NCI-H69 (cell line): ENCODE measurements at regions not wholly inside any gene's neighbourhood (a gene's known extent, or its start where the extent isn't known, plus 50 kb on each side); places are given as distances from the start of the nearest gene placed in this dataset.
A peak's percentile ranks its signal among the peaks of the same experiment; 100 is the strongest.
"Not testable (repeated sequence)": the region's sequence is repeated elsewhere in the genome, so short reads cannot be mapped to it uniquely, and the experiment has no call there.

Experiments used
- DNase-seq: peaks from one replicate; lab custom pipeline; 2025; lab: John Stamatoyannopoulos, UW

DNA sequence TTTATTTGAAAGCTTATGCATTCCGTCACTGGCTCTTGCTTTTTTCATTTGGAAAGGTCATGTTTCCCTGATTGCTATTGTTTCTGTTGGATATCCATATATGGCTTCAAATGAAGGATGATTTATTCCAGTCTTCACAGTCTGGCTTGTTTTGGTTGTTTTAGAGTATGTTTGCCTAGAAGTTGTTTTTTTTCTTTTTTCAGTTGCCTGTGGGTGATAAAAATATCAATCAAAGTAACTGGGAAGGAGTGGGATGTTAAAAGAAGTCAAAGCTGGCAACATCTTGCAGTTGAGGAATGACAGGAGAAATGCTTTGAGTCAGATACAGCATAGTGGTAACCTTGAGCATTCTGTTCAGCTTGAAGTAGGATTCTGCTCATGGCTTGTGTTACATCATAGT lies 610.5 kb downstream of the PLOD2 start:
- no peak for DNase-seq

DNA sequence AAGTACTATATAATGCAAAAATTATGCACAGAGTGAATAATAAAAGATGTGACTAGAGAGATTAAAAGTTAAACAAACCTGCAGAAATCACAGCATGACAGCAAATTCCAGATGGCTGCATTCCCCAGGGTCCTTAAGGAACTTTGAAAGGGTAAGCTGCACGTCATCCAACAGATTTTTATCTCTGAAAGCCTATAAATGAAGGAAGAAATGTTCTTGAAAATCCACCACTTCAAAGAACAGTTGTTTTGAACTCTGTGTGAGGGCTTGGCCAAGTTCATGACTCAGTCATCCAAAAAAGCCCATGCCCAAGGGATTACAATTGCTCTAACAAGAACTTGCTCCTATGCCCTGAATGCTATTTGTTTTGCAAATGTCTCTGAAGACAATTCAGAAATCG lies 603.6 kb downstream of the PLOD2 start:
- peak; percentile 2 for DNase-seq

- DNase-seq, result no peak
These were observed 582.5 kb downstream of the PLOD2 start for GRCh38 chr3:145578471-145578870.

DNA sequence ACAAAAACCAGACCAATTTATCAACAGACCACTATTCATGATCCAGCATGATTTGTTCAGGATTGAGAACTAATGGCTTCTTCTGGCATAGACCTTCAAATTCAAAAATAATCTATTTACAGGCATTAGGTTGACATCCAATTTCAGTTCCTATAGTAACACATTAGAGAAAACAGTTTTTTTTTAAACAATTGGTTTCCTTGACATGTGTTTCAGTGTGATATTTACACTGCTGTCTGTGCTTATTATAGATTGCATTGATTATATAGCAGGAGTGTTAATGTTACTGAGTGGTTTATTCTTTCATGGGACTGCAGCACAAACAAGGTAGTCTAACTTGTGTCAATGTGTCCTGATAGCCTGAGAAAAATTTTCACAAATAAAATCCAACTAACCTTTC lies 579.3 kb downstream of the PLOD2 start:
- no peak for DNase-seq

DNA sequence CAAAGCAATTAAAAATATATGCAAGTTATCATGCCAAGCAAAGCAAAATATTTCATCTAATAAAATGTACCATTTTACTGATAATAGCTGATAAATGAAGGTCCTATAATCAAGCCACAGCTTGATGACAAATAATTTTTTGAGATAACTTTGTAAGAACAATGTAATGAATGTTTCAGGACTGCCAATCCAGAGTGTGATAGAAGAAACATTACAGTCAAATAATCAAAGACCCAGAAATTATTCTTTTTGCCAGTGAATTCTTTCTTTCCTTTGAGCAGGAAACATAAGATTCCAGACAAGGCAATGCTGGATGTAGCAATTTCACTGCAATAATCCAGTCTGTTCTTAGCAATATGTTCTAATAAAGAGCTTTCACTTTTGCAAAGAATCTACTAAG lies 556.1 kb downstream of the PLOD2 start:
- DNase-seq, result no peak

- no peak for DNase-seq
These were observed 541.0 kb downstream of the PLOD2 start for GRCh38 chr3:145620002-145620401.

DNA sequence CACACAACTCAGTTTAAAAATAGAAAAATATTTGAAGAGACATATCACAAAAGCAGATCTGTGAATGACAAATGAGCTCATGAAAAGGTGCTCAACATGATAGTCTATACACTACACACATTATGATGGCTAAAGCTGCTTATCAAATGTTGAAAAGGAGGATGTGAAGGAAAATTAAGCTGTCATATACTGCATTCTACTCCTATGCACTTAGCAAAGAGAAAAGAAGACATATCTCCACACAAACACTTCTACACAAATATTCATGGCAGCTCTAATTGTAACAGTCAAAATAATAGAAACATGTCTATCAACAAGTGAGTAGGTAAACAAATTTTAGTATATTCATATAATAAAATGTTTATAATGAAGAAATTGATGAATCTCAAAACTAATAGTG lies 540.5 kb downstream of the PLOD2 start:
- no peak for DNase-seq

DNA sequence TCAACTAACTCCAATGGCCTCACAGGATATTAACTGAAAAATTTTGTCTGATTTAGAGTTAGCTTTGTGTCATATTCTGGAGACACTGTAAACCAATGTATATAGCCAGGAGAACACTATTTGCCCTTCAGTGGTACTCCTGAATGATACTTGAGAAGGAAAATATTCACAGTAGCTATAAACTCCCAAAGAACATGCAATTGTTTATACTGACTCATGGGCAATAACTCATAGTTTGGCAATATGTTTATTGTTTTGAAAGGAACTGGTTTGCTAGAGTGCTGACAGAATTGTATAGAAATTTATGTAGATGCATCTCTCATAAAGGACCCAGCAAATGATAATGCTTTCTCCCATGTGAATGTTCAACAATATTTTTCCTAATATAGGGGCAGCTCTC lies 537.6 kb downstream of the PLOD2 start:
- DNase-seq, result no peak

- no peak for DNase-seq
These were observed 532.8 kb downstream of the PLOD2 start for GRCh38 chr3:145628211-145628610.

DNA sequence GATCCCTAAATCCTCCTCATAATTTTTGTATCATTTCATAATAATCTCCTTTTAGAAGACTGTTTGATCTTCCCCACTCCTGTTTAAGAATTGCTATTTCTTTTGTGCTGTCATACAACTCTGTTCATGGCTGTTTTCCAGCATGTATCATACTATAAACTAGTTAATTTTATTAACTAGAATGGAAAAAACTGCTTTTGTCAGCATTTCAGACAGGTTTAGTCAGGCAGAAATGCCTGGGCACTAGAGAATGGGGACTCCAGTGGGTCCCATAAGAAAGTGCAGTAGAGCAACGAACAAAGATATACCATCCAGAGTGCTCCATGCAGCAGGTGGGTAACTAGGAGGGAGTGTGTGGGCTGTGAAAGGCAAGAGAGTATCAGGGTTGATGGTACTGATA lies 523.9 kb downstream of the PLOD2 start:
- no peak for DNase-seq

GRCh38 chr3:145639003-145639606 lies 521.9 kb downstream of the PLOD2 start:
- DNase-seq, result no peak

GRCh38 chr3:145639875-145640274 lies 521.1 kb downstream of the PLOD2 start:
- DNase-seq, result no peak

DNA sequence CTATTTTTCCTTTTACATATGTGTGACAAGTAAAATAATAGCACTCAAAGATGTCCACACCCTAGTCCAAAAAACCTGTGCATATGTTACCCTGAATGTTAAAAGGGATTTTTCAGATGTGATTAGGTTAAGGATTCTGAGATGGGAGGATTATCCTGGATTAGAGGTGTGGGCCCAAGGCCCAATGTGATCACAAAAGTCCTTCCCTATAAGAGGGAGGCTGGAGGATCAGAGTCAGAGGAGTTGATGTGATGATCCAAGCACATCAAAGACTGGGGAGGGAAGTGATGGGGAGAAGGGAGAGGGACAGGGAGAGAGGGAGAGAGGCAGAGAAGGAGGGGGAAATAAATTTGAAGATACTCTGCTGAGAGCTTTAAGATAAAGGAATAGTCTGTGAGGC lies 512.6 kb downstream of the PLOD2 start:
- no peak for DNase-seq

DNA sequence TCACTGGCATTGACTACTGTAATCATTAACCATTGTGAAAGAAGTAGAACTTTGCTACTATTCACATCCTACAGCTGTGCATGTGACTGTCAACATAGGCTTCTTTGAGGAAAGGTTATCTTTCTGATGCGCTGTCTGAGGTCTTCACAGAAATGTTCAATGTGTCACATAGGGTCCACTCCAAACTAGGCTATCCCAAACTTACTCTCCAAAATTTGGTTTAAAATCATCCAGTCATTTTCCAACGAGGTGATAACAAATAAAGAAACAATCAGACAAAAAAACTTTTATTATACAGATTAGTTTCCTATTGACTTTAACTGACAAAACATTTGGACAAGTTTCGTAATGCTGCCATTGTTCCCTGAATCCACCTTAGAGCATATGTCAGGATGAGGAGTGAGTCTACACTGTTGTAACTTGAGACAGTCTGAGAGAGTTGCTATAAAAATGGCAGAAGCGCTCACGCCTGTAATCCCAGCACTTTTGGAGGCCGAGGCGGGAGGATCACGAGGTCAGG lies 511.6 kb downstream of the PLOD2 start:
- no peak for DNase-seq

GRCh38 chr3:145650170-145650569 lies 510.8 kb downstream of the PLOD2 start:
- no peak for DNase-seq

DNA sequence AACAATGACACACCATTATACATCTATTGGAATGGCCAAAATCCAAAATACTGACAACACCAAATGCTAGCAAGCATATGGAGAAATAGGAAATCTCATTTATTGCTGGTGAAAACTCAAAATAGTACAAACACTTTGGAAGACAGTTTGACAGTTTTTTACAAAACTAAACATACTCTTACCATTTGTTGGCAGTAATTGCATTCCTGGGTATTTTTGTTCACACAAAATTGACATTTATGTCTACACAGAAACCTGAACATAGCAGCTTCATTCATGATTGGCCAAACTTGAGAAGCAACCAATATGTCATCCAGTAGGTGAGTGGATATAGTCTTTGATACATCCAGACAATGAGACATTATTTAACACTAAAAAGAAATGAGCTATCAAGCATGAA lies 489.9 kb downstream of the PLOD2 start:
- no peak for DNase-seq

- no peak for DNase-seq
These were observed 487.1 kb downstream of the PLOD2 start for GRCh38 chr3:145673838-145674237.

DNA sequence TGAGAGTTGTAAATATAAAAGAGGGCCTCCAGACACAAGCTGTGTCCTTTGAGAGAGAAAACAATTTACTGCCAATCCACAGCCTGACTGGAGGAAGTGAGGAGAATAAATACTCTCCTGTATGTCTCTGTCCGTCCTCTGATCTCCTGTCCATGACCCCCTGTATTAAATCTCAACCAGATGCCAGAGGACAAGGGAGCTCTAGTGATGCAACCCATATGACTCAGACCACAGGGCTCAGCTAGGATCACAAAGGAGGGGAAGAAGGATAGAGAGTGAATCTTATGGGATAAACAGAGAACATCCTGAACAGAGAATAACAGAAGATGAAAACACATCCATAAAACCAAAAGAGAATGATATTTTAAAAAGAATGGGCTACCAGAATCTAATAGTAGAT lies 482.6 kb downstream of the PLOD2 start:
- DNase-seq, result no peak

DNA sequence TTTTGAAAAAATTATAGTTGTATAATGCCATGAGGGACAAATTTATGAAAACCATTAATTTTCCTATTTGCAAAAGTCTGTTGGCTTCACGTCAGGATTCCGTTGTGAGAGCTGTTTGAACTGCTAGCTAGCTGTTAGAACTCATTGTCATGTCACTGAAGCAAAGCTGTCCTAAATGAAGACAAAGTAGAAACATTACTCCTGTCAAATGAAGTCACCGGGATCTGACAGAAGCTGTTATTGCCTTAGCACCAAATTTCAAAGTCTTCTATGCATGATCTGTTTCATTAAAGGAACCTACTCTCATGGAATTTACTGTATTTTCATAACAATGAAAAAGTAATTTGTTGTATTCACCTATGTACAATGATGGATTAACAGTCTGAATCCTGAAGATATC lies 479.8 kb downstream of the PLOD2 start:
- peak; percentile 8 for DNase-seq

DNA sequence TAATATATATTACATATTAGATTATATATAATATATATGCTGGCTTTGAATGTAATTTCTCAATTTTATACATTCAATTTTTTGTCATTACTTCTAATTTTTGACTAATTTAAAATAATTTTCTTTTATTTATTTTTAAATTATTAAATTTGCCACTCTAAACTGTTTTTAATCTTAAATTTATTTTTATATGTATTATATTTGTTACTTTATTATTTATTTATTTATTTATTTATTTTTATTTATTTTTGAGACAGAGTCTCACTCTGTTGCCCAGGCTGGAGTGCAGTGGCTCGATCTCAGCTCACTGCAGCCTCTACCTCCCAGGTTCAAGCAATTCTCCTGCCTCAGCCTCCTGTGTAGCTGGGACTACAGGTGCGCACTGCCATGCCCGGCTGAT lies 473.0 kb downstream of the PLOD2 start:
- not testable (repeated sequence) for DNase-seq

GRCh38 chr3:145692751-145693150 lies 468.2 kb downstream of the PLOD2 start:
- no peak for DNase-seq

GRCh38 chr3:145696011-145696410 lies 465.0 kb downstream of the PLOD2 start:
- DNase-seq, result no peak

DNA sequence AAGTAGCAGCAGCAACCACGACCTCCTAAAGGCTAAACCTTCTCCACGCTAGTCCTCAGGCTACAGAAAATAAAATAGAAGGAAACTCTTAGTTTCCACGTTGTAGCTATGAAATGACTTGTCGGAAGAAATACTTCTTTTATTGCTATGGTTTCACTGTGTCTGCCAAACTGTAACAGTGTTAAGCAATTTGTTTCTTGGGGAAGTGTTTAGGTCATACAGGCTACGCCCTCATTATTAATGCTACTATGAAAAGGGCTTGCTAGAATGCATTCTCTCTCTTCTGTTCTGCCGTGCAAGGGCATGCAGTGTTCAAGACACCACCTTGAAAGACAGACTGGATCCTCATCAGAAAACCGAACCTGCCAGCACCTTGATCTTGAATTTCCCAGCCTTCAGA lies 462.7 kb downstream of the PLOD2 start:
- DNase-seq, result no peak

- no peak for DNase-seq
These were observed 462.2 kb downstream of the PLOD2 start for GRCh38 chr3:145698749-145699148.

DNA sequence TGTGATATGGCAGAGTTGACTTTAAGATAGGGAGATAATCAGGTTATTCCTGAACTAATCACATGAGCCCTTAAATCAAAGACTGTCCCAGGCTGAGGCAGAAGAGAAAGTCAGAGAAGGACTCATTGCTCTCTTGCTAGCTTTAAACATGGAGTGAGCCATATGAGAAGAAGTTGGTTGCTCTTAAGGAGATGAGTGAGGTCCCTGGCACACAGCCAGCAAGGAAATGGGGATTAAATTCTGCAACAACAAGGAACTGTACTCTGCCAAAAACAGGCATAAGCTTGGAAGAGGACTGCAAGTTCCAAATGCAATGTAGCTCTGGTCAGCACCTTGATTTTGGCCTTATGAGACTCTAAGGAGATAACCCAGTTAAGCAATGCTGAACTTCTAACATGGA lies 457.0 kb downstream of the PLOD2 start:
- DNase-seq, result no peak
